ENCODE measurements at regions not wholly inside any gene's neighbourhood (a gene's known extent, or its start where the extent isn't known, plus 50 kb on each side); places are given as distances from the start of the nearest gene placed in this dataset.
A peak's percentile ranks its signal among the peaks of the same experiment; 100 is the strongest.
"Not testable (repeated sequence)": the region's sequence is repeated elsewhere in the genome, so short reads cannot be mapped to it uniquely, and the experiment has no call there.

DNA sequence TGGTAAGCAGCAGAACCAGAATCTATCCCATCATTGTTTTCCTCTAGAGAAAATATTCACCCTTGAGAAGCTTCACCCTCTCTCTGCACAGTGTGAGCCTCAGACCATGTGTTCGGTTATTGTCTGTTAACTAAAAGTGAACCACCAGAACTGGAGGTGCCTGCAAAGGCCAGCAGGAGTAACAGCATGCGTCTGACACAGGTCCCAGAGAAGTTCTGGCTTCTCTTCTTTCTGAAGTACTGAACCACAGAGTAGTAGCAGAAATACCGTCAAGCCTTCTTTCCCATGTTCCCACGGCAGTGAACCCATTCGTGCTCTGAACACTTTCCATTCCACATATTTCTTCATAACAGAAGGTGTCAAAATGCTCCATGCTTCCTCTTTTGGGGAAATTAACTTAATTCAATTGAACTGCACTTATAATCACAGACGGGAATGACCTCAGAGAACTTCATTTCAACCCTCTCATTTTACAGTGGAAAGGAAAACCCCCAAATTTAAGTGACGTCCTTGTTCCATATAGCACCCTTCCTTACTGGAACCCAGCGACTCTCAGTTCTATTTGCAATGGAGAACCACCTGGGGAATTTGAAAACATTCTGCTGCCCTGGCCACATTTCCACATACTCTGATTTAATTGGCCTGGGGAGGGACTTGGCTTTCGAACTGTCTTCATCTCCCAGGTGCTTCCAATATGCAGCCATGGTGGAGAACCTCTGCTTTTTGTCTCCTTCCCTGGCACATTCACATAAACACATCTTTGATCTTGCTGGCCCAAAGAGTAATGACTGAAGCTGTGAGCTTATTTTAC lies 519.1 kb downstream of the RNF144A start:
- DNase-seq = no peak

DNA sequence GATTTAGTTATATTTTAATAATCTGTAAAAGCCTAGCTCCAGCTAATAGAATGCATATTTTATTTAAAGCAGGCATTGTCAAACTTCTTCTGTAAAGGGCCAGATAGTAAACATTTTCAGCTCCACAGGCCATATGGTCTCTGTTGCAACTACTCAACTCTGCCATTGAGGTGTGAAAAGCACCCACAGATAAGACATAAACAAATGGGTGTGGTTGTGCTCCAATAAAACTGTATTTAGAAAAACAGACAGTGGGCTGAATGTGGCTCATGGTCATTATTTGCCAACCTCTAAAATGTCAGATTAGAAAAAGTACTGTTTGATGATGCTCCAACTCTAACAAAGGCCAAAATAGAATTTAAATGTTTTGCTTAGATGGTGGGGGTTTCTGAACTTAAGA lies 519.9 kb downstream of the RNF144A start:
- DNase-seq = no peak

DNA sequence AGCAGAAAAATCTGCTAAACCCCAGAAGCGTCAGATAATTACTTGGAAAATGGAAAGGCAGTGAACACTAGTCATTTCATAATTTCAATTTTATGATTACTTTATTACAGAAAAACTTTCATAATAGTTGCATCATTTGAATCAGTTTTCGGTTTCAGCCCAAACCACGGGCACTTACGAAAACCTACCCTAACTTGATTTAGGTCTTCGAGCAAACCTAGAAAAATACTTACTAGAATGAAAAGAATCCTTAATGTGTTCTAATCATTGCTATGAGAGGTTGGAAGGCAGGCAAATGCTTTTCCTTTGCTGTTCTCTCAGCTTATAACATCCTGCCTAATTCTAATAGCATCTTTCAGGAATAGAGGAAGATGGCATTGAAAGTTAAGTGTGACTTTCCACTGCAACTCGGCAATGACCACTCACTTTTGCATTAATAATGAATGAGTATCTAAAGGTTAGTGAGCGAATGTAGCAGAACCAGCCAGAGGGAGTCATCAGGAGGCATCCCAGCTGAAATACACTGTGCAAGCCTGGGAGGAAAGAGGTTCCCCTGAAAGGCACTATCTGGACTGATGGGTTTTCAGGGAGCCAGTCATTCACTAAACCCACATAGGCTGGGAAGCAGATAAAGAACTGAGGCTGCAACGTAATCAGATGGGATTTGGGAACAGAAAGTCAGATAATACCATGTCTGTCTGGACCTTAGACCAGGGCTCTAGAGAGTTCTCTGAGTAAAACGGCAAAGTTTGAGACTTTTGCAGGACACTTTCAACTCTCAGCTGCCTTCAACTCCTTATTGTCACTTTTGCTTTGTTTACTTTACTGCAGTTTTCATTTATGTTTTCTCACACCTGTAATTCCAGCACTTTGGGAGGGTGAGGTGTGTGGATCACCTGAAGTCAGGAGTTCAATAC lies 520.8 kb downstream of the RNF144A start:
- no peak for DNase-seq

DNA sequence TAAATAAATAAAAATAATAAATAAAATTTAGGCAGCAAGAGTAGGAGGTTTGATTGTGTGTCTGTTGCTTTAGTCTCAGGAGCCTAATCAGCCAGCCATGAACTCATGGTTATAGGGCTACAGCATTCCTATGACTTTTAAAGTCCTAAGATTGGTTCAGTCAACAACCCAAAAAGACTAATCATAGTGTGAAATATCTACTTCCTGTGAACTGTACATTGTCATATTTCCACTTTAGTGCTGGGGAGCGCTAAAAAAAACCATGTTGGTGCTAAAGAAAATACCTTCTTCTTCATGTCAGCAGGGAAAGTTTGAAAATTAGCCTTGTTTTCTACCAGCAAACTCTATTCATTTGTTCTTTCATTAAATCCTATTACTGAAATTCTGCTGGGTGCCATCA lies 521.6 kb downstream of the RNF144A start:
- DNase-seq = no peak

DNA sequence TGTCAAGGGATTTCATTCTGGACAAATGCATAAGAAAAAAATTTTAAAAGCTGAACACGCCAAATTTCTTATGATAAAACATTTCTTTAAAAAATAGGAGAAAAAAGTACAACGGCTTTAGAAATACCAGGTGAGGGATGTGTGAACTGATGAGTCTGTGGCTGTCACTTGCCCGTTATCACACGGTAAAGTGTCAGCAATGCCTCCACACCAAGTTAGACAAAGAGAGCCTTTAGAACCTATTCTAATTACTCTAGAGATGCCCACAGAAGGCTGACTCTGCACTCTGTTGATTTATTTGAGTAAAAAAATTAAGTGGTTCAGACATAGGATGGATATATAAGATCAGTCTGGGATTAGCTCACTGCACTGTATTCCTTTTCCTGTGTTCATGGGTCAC lies 523.8 kb downstream of the RNF144A start:
- DNase-seq = no peak

DNA sequence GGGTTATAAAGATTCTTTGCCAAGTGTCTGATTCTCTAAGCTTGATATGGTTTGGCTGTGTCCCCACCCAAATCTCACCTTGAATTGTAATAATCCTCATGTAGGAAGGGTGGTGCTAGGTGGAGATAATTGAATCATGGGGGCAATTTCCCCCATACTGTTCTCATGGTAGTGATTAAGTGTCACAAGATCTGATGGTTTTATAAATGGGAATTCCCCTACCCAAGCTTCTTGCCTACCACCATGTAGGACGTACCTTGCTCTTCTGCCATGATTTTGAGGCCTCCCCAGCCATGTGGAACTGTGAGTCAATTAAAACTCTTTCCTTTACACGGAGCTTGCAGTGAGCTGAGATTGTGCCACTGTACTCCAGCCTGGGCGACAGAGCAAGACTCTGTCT lies 524.6 kb downstream of the RNF144A start:
- not testable (repeated sequence) for DNase-seq

DNA sequence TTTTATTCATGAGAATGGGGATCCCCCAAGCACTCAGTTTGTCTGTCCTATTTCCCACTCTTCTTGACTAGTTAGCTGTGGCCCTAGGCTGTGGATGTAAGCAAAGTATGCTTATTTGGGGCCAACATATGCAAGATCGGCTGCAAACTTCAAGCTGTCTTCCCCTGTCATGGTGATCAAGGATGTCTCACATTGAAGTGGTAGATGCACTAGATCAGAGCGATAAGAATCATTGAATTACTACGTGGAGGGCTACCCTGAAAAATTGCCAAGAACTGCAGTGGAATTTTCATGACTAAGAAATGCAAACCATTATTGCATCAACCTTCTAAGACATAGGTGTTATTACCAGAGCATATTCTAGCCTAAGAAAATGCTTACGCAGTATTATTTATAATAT lies 527.4 kb downstream of the RNF144A start:
- no peak for DNase-seq

DNA sequence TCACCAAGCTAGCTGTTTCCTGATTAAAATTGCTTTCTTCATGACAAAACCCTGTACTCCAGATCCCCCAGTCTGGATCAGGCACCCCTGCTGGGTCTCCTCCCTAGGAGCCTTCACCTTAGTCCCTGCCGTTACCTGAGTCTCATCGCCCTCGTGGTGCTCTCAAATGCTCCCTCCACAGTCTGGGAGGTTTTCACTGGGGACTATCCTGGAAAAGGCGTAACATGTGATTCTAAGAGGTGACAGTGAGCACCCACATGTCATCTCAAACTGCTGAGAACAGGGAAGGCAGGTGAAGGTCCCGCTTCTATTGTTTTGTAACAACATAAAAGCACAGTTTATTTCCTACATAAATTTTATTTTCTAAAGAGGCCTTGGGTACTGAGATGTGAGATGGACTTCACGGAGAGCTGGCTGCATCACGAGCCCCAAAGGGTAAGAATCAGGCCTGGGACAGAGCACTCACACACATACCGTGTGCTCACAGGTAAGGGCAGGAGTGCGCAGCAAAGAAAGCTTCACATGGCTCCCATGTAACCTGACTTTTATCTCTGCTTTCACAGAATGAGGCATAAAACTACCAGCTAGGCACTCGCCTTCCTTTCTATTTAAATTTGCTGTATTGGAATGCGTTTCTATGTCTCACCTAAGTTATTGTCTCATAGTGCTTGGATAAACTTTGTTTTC lies 531.5 kb downstream of the RNF144A start:
- no peak for DNase-seq

DNA sequence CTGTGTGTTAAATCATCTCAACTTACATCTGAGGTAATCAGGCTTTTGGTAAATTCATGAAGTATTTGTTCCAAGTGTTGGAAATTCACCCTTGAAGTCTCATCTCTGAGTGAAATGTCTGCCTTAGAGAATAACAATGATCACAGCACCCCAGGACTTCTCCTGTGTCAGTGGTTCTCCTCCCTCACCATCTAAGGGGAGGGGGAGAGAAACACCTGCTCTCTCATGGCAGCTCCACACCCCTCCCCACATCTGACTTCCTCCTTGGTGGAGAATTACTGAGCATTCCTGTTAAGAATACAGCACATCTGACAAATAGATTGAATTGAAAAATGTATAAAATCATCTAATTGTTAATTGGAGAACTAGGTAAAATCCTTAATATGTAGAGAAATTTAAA lies 532.1 kb downstream of the RNF144A start:
- no peak for DNase-seq

DNA sequence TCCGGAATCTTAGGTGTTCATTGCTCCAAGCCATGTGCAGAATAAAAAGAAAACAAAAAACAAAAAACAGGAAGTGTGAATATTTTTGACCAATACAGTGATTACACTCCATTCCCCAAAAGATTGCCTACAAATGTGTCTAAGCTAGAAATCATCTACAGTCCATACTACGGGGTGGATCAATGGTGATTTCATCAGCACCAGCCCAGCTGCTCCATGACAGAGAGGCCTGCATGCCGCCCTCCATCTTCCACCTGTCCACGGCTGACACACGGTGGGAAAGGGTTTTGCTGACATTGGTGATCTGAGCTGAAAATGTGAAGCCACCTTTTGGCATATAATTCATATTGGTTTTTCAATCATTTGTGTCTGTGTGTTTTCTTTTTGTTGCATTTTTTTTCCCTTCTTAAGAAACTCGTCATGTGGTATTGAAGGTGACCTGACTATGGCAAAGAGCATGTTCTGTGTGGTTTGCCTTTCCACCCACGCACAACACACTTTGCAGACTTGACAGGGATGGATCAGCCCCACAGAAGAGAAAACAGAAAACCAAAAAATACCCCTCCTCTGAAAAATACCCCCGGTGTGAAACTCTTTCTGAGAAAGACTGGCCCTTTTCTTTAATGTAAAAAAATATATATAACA lies 533.1 kb downstream of the RNF144A start:
- peak; percentile 72 for DNase-seq

DNA sequence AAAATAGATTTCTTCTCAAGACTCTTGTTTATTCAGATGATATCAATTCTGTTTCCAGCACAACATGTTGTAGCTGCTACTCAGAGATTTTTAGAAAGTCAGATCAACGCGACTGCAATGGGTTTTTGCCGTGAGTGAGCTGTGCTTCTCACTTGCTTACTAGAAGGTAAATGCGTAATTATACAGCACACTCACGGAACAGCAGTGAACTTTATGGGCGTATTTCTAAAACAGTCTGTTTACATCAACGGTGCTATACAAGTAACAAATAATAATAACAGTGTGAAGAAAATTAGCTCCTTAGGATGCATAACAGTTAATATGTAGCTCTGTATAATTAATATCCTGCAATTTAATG lies 533.6 kb downstream of the RNF144A start:
- DNase-seq = no peak

DNA sequence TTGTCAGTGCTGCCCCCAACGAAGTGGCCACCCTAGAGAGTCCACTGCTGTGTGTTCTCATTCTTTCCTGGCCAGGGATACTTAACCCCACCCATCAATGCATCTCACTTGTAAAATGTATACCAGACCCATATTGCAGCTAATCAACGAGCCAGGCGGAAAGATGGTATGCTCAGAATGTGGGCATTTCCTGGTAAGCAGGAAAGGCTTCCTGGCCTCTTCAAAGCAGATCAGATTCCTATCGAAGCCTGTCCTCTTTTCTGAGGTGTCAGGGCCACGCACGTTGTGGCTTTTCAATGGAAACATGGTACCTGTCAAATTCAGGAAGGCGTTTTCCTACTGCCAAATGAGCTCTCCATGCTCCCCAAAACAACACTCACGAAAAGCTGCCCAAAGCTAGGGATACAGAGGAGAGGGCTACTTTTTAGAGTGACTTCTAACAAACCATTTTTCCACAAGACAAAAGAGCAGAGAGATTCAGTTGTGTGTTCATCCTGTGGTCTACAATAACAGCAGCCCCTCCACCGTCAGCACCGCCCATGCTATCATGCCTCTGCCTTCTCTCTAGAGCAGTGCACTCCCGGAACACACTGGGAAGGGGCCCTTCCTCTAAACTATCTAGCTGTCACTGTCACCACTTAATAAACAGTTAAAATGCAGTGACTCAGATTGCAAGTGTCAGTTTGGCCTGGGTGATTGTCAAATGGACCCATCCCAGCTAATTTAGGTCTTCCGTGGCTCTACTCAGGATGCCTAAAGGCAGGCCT lies 535.1 kb downstream of the RNF144A start:
- DNase-seq = no peak

DNA sequence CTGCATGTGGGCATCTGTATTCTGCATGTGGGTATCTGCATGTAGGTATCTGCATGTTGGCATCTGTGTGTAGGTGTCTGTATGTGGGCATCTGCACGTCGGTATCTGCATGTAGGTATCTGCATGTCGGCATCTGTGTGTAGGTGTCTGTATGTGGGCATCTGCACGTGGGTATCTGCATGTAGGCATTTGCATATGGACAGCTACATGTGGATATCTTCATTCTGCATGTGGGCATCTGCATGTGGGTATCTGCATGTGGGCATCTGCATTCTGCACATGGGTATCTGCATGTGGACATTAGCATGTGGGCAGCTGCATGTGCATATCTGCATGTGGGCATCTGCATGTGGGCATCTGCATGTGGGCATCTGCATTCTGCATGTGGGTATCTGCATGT lies 537.4 kb downstream of the RNF144A start:
- no peak for DNase-seq

DNA sequence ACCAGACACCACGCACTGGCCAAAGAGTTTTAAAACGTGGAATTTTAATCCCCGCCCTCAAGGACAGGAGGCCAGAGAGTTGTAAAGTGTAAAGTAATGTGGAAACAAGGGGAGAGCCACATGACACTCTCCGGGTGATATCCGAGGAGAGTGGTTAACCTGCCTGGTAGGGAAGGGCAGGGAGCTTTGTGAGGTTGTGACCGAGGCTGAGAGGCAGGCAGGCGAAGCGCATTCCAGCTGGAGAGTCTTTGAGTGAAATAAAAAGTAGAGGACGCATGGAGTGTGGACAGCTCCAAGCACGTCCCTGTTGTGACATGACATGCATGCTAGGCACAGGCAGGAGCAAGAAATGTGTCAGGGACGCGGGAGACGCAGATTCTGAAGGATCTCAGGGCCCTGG lies 539.5 kb downstream of the RNF144A start:
- no peak for DNase-seq

DNA sequence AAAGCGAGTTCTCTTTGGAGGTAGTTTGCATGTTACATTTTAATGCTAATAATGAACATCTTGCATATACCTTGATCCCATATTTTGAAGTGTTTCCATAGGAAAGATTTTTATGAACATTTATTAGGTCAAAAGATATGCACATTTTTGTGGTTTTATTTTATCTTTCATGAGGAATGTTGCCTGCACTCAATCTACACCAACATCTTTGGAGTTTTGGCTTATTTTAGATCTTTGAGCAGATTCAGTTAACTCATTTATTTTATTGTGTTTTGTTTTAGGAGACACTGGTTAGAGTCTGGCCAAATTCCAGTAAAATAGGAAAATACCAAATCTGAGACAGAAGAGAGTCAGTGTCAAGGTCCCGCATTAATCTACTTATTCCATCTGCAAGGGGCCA lies 540.9 kb downstream of the RNF144A start:
- no peak for DNase-seq

DNA sequence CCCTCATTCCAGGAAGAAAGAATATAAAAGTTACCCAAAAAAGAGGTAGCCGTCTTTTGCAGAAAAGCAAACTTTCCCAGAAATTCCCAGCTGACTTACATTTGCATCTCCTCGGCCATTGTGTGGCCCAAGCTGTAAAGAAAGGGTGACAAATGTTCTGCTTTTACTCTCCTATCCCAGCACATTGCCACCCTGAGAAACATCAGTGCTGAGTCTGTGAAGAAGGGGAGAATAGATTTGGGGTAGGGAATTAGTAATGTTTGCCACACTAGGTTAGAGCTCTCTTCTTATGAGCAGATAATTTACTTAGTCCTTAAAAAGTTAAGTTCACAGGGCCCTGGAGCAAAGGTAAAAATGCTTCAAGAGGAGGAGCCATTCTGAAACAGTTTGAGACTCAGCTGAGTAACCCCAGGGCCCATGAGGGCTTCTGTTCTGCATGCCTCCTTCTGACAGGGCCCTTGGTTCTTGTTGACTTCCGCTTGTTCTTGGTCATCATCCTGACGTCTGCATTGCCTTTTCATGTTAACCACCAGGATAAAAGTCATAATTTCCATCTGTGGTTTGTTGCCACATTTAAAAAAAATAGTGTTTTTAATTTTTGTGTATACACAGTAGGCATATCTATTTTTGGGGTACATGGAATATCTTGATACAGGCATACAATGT lies 550.7 kb downstream of the RNF144A start:
- DNase-seq = peak; percentile 47

DNA sequence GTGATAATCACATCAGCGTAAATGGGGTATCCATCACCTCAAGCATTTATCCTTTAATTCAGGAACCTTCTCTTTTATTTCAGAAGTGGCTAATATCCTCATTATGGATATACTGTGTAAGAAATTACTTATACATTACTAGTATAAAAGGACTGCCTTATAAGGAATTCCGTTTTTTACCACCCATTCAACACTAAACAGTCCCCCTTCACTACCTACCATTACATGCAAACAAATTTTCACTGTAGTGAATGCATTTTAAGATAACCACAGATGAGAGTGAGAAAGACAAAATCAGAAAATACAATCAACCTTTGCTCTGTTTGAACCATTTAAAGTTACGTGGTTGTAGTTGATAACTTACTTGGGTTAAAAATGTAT lies 551.2 kb downstream of the RNF144A start:
- DNase-seq = no peak

DNA sequence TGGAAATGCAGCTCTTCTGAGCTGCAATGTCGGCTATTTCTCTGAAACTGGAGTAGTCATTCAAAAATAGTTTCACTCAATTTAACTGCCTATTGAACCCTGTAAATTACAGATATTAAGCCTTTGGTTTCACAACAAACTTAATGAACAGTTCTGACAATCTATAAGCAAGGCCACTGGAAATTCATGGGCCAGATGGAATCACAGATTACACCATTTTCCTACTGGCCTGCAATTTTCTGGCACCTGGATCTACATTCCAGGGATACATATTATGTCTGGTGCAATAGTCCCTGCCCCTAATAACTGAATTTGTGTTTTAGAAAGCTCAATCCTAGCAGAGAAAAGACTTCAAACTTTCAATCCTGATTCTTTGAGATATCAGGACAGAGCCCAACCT lies 551.7 kb downstream of the RNF144A start:
- DNase-seq = no peak

DNA sequence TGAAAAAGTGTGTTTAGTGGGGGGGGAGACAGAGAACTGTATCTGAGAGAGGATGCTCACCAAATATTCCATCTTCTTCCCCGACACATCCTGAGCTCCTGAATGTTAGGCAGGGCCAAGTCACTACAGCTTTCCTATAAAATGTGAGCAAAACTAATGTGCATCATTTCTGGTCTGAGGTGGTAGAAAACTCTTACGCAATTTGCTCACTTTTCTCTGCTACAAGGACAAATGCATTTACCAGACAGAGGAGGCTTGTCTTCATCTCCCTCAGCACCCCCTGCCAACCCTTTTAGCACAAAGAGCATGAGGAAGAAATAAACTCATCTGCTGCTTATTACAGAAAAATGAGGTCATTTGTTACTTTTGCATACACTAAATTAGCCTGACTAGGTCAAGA lies 554.0 kb downstream of the RNF144A start:
- DNase-seq = no peak

DNA sequence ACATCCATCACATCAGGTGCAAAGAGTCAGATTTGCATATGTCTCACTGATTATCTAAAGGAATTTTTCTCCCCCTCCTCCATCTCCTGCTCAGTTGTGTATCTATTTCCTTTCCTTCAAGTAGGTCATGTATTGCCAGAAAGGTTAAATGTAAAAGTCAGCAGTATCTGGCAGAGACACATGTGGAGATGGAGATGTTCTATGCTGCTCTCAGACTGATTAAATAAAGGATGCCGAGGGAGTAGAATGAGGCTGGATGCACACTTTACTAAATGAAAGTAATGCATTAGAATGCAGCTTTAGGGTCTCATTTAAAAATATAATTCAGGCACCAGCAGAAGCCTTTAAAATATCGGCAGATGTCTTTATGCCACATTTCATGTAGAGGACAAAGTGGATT lies 555.3 kb downstream of the RNF144A start:
- DNase-seq = no peak

DNA sequence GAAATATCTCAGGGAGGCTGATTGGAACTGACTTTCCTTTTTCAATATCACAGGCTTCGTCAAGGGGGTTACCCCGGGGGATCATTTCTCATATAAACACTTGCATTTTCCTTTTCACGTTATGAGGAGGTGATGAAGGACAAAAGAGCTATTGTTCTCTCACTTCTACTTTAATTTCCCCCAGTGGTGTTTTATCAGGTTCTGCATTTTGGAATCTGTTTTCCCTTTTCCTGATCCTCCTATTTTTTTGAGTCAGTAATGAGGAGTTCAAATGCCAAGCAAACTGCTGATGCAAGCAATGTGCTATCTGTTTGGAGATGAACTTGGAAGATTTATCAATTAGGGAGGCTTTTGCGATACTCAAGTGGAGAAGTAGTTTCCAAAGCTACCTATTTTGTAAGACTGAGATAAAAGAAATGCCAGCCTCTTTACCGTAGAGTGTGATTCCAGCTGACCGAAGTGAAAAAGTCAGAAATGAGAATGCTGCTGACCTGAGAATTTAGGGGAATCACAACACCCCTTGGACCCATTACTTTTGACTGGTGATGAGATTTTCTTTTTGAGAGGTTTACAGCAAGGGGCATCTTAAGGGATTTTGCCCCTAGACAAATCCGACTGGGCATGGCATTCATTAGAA lies 556.0 kb downstream of the RNF144A start:
- no peak for DNase-seq
